ENCODE measurements at regions not wholly inside any gene's neighbourhood (a gene's known extent, or its start where the extent isn't known, plus 50 kb on each side); places are given as distances from the start of the nearest gene placed in this dataset.

DNA sequence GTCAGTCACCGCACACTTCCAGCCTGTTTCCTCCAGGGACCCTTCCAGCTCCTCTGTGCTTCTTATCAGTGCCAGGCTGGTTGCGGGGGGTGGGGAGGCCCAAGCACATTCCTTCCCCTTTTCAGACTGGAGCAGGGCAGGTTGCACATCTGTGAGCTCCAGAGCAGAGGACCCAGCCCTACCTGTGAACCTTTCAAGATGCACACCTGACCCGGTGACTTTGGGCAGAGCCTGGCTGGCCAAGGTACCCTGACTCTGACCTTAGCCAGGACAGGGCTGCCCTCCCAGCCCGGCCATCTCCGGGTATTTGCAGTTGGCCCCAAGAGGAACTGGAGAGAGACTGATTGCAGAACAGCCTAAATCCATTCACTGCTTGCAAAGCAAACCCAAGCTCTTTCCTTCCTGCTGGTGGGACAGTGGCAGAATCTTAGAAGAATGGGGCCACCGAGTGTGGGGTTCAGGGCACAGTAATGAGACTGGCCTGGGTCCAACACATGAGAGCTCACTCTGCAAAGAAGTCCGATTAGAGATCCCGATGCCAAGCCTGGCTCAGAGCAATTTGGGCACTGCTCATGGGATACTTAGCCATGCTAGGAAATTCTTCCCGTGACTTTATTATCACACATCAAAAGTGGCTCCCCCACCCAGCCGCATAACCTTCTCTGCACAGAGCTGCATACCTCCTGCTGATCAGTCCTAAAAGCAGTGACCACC is 64.7 kb upstream of the CCND1 start:
- no peak for TF ChIP-seq EP300 (IDR thresholded peaks at IDR 0.05)
- TF ChIP-seq, protein P1, sequence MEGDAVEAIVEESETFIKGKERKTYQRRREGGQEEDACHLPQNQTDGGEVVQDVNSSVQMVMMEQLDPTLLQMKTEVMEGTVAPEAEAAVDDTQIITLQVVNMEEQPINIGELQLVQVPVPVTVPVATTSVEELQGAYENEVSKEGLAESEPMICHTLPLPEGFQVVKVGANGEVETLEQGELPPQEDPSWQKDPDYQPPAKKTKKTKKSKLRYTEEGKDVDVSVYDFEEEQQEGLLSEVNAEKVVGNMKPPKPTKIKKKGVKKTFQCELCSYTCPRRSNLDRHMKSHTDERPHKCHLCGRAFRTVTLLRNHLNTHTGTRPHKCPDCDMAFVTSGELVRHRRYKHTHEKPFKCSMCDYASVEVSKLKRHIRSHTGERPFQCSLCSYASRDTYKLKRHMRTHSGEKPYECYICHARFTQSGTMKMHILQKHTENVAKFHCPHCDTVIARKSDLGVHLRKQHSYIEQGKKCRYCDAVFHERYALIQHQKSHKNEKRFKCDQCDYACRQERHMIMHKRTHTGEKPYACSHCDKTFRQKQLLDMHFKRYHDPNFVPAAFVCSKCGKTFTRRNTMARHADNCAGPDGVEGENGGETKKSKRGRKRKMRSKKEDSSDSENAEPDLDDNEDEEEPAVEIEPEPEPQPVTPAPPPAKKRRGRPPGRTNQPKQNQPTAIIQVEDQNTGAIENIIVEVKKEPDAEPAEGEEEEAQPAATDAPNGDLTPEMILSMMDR (IDR thresholded peaks at IDR 0.05), result no peak
- no peak for TF ChIP-seq POLR2A (IDR thresholded peaks at IDR 0.05)
- H3K4me3 ChIP-seq, result no peak overlapping the region
- DNase-seq, result no peak
- H3K4me1 ChIP-seq (ENCODE audit: insufficient read depth), result no peaks in the 10 kb centered on the region
- no peak overlapping the region for H3K27ac ChIP-seq
- WGBS, 3 donors, result 53 to 62% (median 61%) methylated on average over 10 of the region's 10 CpGs
- no peaks in the 10 kb centered on the region for H3K27me3 ChIP-seq
- no peaks in the 10 kb centered on the region for H3K9me3 ChIP-seq
- intact Hi-C loops (cut with DNase I), result no loop called here
- H3K36me3 ChIP-seq, result no peaks in the 10 kb centered on the region

- Histone ChIP-seq H3K9me3 (no peaks in the 10 kb centered on the region), H3K4me1 (ENCODE audit: insufficient read depth) (no peaks in the 10 kb centered on the region), H3K4me3 (no peak overlapping the region), H3K36me3 (no peaks in the 10 kb centered on the region), H3K27me3 (no peaks in the 10 kb centered on the region), H3K27ac (no peak overlapping the region)
- intact Hi-C loops (cut with DNase I), result no loop called here
- no peak for DNase-seq
- WGBS, 3 donors, result 85 to 93% (median 89%) methylated on average over 5 of the region's 5 CpGs
- TF ChIP-seq EP300 (IDR thresholded peaks at IDR 0.05), result no peak
- no peak for TF ChIP-seq POLR2A (IDR thresholded peaks at IDR 0.05)
- TF ChIP-seq, protein P1 (IDR thresholded peaks at IDR 0.05), result no peak
These were observed 62.8 kb upstream of the CCND1 start for GRCh38 chr11:69578167-69578566.

DNA sequence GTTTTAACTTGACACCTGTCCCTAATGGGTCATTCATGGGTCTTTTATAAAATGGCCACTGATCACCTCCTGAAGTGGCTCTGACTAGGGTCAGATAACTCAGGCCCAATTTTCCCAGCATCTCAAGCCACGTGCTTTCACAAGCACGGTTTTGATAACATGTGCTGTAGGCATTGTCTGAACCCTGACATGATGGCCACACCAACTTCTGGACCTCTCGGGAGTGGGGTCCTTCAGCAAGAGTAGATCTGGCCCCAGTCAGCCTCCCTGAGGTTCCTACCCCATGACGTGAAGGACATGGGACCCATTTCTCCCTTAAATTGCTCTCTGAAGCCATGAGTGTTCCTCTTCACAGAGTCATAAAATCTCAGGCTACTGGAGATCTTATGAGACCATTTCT is 60.4 kb upstream of the CCND1 start:
- Histone ChIP-seq H3K9me3 (peaks cover 0 to 2% of the 10 kb centered on the region in 2 donors), H3K27me3 (no peaks in the 10 kb centered on the region), H3K4me3 (no peak overlapping the region), H3K27ac (no peak overlapping the region), H3K36me3 (no peaks in the 10 kb centered on the region), H3K4me1 (ENCODE audit: insufficient read depth) (no peaks in the 10 kb centered on the region)
- WGBS, 3 donors, result 70 to 88% (median 80%) methylated on average over 4 of the region's 4 CpGs
- intact Hi-C loops (cut with DNase I), result no loop called here
- TF ChIP-seq, protein P1 (IDR thresholded peaks at IDR 0.05), result no peak
- TF ChIP-seq EP300 (IDR thresholded peaks at IDR 0.05), result no peak
- no peak for TF ChIP-seq POLR2A (IDR thresholded peaks at IDR 0.05)
- DNase-seq, result no peak

- Histone ChIP-seq H3K27ac (no peak overlapping the region), H3K36me3 (no peaks in the 10 kb centered on the region), H3K4me3 (no peak overlapping the region), H3K4me1 (ENCODE audit: insufficient read depth) (no peaks in the 10 kb centered on the region), H3K27me3 (no peaks in the 10 kb centered on the region), H3K9me3 (peaks cover 0 to 2% of the 10 kb centered on the region in 2 donors)
- DNase-seq, result no peak
- WGBS, 3 donors, result 50 to 61% (median 59%) methylated on average over 5 of the region's 5 CpGs
- TF ChIP-seq, protein P1 (IDR thresholded peaks at IDR 0.05), result no peak
- TF ChIP-seq EP300 (IDR thresholded peaks at IDR 0.05) (no peak), POLR2A (IDR thresholded peaks at IDR 0.05) (no peak)
- intact Hi-C loops (cut with DNase I), result no loop called here
These were observed 58.0 kb upstream of the CCND1 start for GRCh38 chr11:69582756-69583467.
